A549 (cell line): ENCODE measurements at regions not wholly inside any gene's neighbourhood (a gene's known extent, or its start where the extent isn't known, plus 50 kb on each side); places are given as distances from the start of the nearest gene placed in this dataset.

Source experiments
- ATAC-seq, 2 experiments: fragments of 200-7000 bp in 1 of 2; fragments of >200 bp in 1 of 2; cut with Nextera tagmentation in 1 of 2; cut with Tn5 transposase in 1 of 2; 3 replicates each; pipeline versions ENCODE4 v1.8.0 to v1.9.1; 2018 to 2020; ENCODE audit warnings: mild to moderate bottlenecking in 1 of 2, moderate library complexity in 1 of 2
- CTCF ChIA-PET: fragments of 300-600 bp; sonication (Branson Sonifier 250); formaldehyde crosslinking; extraction: SDS; loops from one replicate; lab custom pipeline; 2021; ENCODE audit warnings: antibody characterized with exemption, inconsistent platforms; lab: Yijun Ruan, JAX
- POLR2A ChIA-PET: fragments of 350-600 bp; formaldehyde crosslinking; extraction: SDS; loops from one replicate; lab custom pipeline; 2021; ENCODE audit warnings: antibody characterized with exemption, inconsistent platforms; lab: Yijun Ruan, JAX
- DNase-seq, 2 experiments: peaks; one replicate each; pipeline versions ENCODE4 v3.0.0 to v3.0.0-alpha.2; 2011 to 2016; ENCODE audit warnings: low read depth in 1 of 2, low spot score in 1 of 2
- FAIRE-seq: peaks from 2 replicates; lab custom pipeline; 2011; peaks lifted over from hg19 to GRCh38; lab: Jason Lieb, UNC
- H3K27ac ChIP-seq, 2 experiments: fragments of >200 bp; sonication (Bioruptor Twin); formaldehyde crosslinking; 3 replicates each; pipeline ENCODE4 v1.5.1; 2016 to 2017
- H3K4me1 ChIP-seq: fragments of >200 bp; sonication (Bioruptor Twin); formaldehyde crosslinking; 3 replicates; pipeline ENCODE4 v1.6.1; 2016
- H3K4me2 ChIP-seq: fragments of >200 bp; sonication (Bioruptor Twin); formaldehyde crosslinking; 3 replicates; pipeline ENCODE4 v1.6.1; 2016
- H3K4me3 ChIP-seq: fragments of >200 bp; sonication (Bioruptor Twin); formaldehyde crosslinking; 3 replicates; pipeline ENCODE4 v1.5.1; 2016
- H3K9me3 ChIP-seq: fragments of >200 bp; sonication (Bioruptor Twin); formaldehyde crosslinking; 3 replicates; pipeline ENCODE4 v1.6.1; 2016
- CBX2 ChIP-seq: fragments of 200-600 bp; sonication (generic); IDR thresholded peaks from 2 replicates; pipeline ENCODE4 v1.6.1; 2016; ENCODE audit warnings: low read depth, mild to moderate bottlenecking, borderline replicate concordance
- CBX8 ChIP-seq: fragments of 200-600 bp; sonication (generic); IDR thresholded peaks from 2 replicates; pipeline ENCODE4 v1.6.1; 2016
- CEBPB ChIP-seq, 2 experiments: fragments of >200 bp in 1 of 2; sonication (Bioruptor Twin) in 1 of 2; formaldehyde crosslinking in 1 of 2; IDR thresholded peaks; 2 replicates each; pipeline ENCODE4 v1.6.1; 2012 to 2016
- CHD2 ChIP-seq: fragments of 150-350 bp; IDR thresholded peaks from 2 replicates; pipeline ENCODE4 v1.6.1; 2014; ENCODE audit warnings: low read length; ENCODE audit not compliant: partially characterized antibody
- ESRRA ChIP-seq: fragments of 150-350 bp; IDR thresholded peaks from 2 replicates; pipeline ENCODE4 v1.6.1; 2014; ENCODE audit warnings: mild to moderate bottlenecking, low read length, borderline replicate concordance
- FOSB ChIP-seq: fragments of 250-450 bp; sonication (Bioruptor Pico); IDR thresholded peaks from 2 replicates; pipeline ENCODE4 v1.5.0; 2020; ENCODE audit warnings: mild to moderate bottlenecking, moderate library complexity
- FOSL2 ChIP-seq, 2 experiments: fragments of 450-650 bp in 1 of 2; fragments of >200 bp in 1 of 2; sonication (Bioruptor Twin) in 1 of 2; formaldehyde crosslinking; IDR thresholded peaks; 2 replicates each; pipeline versions ENCODE4 v1.5.0 to v1.6.1; 2016 to 2020; ENCODE audit warnings: mild to moderate bottlenecking in 1 of 2, moderate library complexity in 1 of 2
- FOXS1 ChIP-seq: fragments of 250-450 bp; sonication (Bioruptor Pico); IDR thresholded peaks from 2 replicates; pipeline ENCODE4 v1.5.0; 2020; ENCODE audit warnings: mild to moderate bottlenecking, moderate library complexity
- GATA3 ChIP-seq: IDR thresholded peaks from 2 replicates; pipeline ENCODE4 v1.6.1; 2012; ENCODE audit warnings: borderline replicate concordance
- HDAC2 ChIP-seq: fragments of 200-600 bp; sonication (generic); IDR thresholded peaks from 2 replicates; pipeline ENCODE4 v1.6.1; 2016
- HOXA7 ChIP-seq: fragments of 250-450 bp; sonication (Bioruptor Pico); IDR thresholded peaks from 2 replicates; pipeline ENCODE4 v1.5.0; 2020; ENCODE audit warnings: mild to moderate bottlenecking, moderate library complexity
- HOXB13 ChIP-seq: fragments of 250-450 bp; sonication (Bioruptor Pico); IDR thresholded peaks from 2 replicates; pipeline ENCODE4 v1.5.0; 2020; ENCODE audit warnings: low read depth, mild to moderate bottlenecking, moderate library complexity
- KDM5A ChIP-seq: fragments of 200-600 bp; sonication (generic); IDR thresholded peaks from 2 replicates; pipeline ENCODE4 v1.6.1; 2016; ENCODE audit warnings: antibody characterized with exemption, mild to moderate bottlenecking
- MYC ChIP-seq: IDR thresholded peaks from 2 replicates; pipeline ENCODE4 v1.6.1; 2012; ENCODE audit warnings: mild to moderate bottlenecking, inconsistent platforms, low read length, improper control_type of control experiment, borderline replicate concordance
- NFE2L2 ChIP-seq: fragments of 150-350 bp; conservative IDR thresholded peaks from 2 replicates; pipeline ENCODE4 v1.6.1; 2014; ENCODE audit warnings: low read length
- NR3C1 ChIP-seq: fragments of >200 bp; sonication (Bioruptor Twin); formaldehyde crosslinking; IDR thresholded peaks from 3 replicates; pipeline ENCODE4 v1.6.1; 2017
- POLR2AphosphoS2 ChIP-seq: conservative IDR thresholded peaks from 2 replicates; pipeline ENCODE4 v1.6.1; 2012; ENCODE audit warnings: low read length, improper control_type of control experiment, inconsistent platforms
- RAD21 ChIP-seq, 2 experiments: fragments of >200 bp in 1 of 2; sonication (Bioruptor Twin) in 1 of 2; formaldehyde crosslinking in 1 of 2; IDR thresholded peaks in 1 of 2; conservative IDR thresholded peaks in 1 of 2; 2 replicates in 1 of 2; 3 replicates in 1 of 2; pipeline ENCODE4 v1.6.1; 2012 to 2018; ENCODE audit warnings: inconsistent platforms in 1 of 2
- ZNF302 ChIP-seq: fragments of 250-450 bp; sonication (Bioruptor Pico); IDR thresholded peaks from 2 replicates; pipeline ENCODE4 v1.9.0; 2021; ENCODE audit warnings: inconsistent platforms, mild to moderate bottlenecking, moderate library complexity
- WGBS: methylation state at CpG from one replicate; pipeline ENCODE4 v1.1.6; 2017; ENCODE audit errors: missing lambda C conversion rate; 5-methylcytosine and 5-hydroxymethylcytosine counted together
- TF ChIP-seq, protein P1 (sequence below): fragments of 250-450 bp; sonication (Bioruptor Pico); IDR thresholded peaks from 2 replicates; pipeline ENCODE4 v1.5.0; 2021; ENCODE audit warnings: mild to moderate bottlenecking, moderate library complexity, borderline replicate concordance
- TF ChIP-seq, protein P2 (sequence below): IDR thresholded peaks from 2 replicates; pipeline ENCODE4 v1.6.1; 2012; ENCODE audit warnings: low read depth, borderline replicate concordance
- TF ChIP-seq, protein P3 (sequence below): IDR thresholded peaks from 2 replicates; pipeline ENCODE4 v1.6.1; 2012
- TF ChIP-seq, protein P4 (sequence below): fragments of 150-350 bp; IDR thresholded peaks from 2 replicates; pipeline ENCODE4 v1.6.1; 2014; ENCODE audit warnings: low read depth, mild to moderate bottlenecking, low read length
- TF ChIP-seq, protein P5 (sequence below): fragments of 250-450 bp; sonication (Bioruptor Pico); IDR thresholded peaks from 2 replicates; pipeline ENCODE4 v1.5.0; 2020; ENCODE audit warnings: low read depth, mild to moderate bottlenecking, moderate library complexity
- TF ChIP-seq, protein P6 (sequence below): IDR thresholded peaks from 2 replicates; pipeline ENCODE4 v1.6.1; 2012
- TF ChIP-seq, protein P7 (sequence below): fragments of >200 bp; sonication (Bioruptor Twin); formaldehyde crosslinking; IDR thresholded peaks from 3 replicates; pipeline ENCODE4 v1.6.1; 2016

DNA sequence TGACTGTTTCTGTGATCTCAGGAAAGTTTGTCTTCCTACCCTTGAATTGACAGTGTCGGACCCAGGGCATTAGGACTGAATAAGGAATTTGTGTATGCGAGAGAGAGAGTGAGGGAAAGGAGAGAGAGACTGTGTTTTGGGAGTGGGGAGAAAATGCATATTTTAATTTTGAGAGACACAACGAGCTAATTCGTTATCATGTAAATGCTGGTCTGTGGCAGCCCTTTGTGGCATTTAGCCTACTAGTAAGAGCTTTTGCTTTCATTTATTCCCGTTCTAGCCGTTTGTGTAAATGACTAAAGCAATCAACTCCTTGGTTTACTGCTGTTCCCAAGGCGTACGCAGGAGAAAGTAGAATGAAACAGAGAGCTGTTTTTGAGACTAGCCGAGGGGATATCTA is 79.8 kb upstream of the MAMDC2 start:
- FAIRE-seq (no peak), ATAC-seq (no peak), DNase-seq (no peak)
- TF ChIP-seq RAD21 (conservative IDR thresholded peaks at IDR 0.05 in 1 of 2, IDR thresholded peaks at IDR 0.05 in 1 of 2) (no peak), POLR2AphosphoS2 (no peak), FOSL2 (IDR thresholded peaks at IDR 0.05) (no peak), FOSL2 (CRISPR knock-in tag; IDR thresholded peaks at IDR 0.05) (no peak), CHD2 (no peak), NFE2L2 (no peak), NR3C1 (no peak), ESRRA (no peak)
- TF ChIP-seq, protein P1, sequence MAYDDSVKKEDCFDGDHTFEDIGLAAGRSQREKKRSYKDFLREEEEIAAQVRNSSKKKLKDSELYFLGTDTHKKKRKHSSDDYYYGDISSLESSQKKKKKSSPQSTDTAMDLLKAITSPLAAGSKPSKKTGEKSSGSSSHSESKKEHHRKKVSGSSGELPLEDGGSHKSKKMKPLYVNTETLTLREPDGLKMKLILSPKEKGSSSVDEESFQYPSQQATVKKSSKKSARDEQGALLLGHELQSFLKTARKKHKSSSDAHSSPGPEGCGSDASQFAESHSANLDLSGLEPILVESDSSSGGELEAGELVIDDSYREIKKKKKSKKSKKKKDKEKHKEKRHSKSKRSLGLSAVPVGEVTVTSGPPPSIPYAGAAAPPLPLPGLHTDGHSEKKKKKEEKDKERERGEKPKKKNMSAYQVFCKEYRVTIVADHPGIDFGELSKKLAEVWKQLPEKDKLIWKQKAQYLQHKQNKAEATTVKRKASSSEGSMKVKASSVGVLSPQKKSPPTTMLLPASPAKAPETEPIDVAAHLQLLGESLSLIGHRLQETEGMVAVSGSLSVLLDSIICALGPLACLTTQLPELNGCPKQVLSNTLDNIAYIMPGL = no peak
- TF ChIP-seq, protein P2, sequence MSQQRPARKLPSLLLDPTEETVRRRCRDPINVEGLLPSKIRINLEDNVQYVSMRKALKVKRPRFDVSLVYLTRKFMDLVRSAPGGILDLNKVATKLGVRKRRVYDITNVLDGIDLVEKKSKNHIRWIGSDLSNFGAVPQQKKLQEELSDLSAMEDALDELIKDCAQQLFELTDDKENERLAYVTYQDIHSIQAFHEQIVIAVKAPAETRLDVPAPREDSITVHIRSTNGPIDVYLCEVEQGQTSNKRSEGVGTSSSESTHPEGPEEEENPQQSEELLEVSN = no peak
- TF ChIP-seq, protein P3, sequence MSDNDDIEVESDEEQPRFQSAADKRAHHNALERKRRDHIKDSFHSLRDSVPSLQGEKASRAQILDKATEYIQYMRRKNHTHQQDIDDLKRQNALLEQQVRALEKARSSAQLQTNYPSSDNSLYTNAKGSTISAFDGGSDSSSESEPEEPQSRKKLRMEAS = no peak
- POLR2A ChIA-PET = no interaction called here
- H3K4me1 ChIP-seq = no peaks in the 10 kb centered on the region
- H3K4me2 ChIP-seq = no peak overlapping the region
- 76% methylated on average over 9 of the region's 9 CpGs for WGBS
- H3K27ac ChIP-seq = no peak overlapping the region
- no peaks in the 10 kb centered on the region for H3K9me3 ChIP-seq
- CTCF ChIA-PET = interaction anchor here (0.7 to 2.3 kb wide), 6 partner anchors 8 to 172 kb away, joined by 3 to 8 read pairs (median 5); no protein-coding TSS in a partner anchor
- H3K4me3 ChIP-seq = no peak overlapping the region

DNA sequence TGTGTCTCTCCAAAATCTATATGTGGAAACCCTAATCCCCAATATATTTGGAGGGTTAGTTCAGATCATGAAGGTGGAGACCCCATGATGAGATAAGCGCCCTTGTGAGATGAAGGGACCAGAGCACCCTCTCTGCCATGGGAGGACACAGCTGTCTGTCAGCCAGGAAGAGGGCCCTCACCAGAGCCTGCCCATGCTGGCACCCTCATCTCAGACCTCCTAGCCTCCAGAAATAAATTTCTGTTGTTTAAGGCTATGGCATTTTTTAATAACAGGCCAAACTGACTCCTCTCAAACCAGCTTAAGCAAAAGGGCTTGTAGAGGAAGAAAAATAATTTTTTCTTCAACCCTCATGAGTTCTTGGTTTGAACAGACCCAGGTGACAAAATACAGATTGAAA is 79.2 kb upstream of the MAMDC2 start:
- 79% methylated on average over 1 of the region's 1 CpG for WGBS
- H3K9me3 ChIP-seq = no peaks in the 10 kb centered on the region
- no peaks in the 10 kb centered on the region for H3K4me1 ChIP-seq
- no peak for FAIRE-seq
- POLR2A ChIA-PET = no interaction called here
- CTCF ChIA-PET = interaction anchor here (0.7 to 2.3 kb wide), 8 partner anchors 7 to 266 kb away, joined by 3 to 8 read pairs (median 4); no protein-coding TSS in a partner anchor
- no peak overlapping the region for H3K4me3 ChIP-seq
- no peak for DNase-seq
- no peak overlapping the region for H3K4me2 ChIP-seq
- H3K27ac ChIP-seq = no peak overlapping the region
- TF ChIP-seq ZNF302 (CRISPR knock-in tag) = no peak
- no peak for TF ChIP-seq CEBPB (IDR thresholded peaks at IDR 0.05)
- no peak for TF ChIP-seq GATA3
- TF ChIP-seq, protein P3 = no peak
- TF ChIP-seq, protein P4, sequence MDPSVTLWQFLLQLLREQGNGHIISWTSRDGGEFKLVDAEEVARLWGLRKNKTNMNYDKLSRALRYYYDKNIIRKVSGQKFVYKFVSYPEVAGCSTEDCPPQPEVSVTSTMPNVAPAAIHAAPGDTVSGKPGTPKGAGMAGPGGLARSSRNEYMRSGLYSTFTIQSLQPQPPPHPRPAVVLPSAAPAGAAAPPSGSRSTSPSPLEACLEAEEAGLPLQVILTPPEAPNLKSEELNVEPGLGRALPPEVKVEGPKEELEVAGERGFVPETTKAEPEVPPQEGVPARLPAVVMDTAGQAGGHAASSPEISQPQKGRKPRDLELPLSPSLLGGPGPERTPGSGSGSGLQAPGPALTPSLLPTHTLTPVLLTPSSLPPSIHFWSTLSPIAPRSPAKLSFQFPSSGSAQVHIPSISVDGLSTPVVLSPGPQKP = no peak
- TF ChIP-seq FOSB (CRISPR knock-in tag) = no peak
- no peak for TF ChIP-seq KDM5A
- no peak for TF ChIP-seq HOXB13 (CRISPR knock-in tag)
- TF ChIP-seq CBX8 = no peak
- no peak for TF ChIP-seq FOXS1 (CRISPR knock-in tag)
- no peak for TF ChIP-seq HOXA7 (CRISPR knock-in tag)
- TF ChIP-seq MYC = no peak
- TF ChIP-seq CBX2 = no peak
- TF ChIP-seq, protein P5, sequence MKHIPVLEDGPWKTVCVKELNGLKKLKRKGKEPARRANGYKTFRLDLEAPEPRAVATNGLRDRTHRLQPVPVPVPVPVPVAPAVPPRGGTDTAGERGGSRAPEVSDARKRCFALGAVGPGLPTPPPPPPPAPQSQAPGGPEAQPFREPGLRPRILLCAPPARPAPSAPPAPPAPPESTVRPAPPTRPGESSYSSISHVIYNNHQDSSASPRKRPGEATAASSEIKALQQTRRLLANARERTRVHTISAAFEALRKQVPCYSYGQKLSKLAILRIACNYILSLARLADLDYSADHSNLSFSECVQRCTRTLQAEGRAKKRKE (CRISPR knock-in tag) = no peak
- TF ChIP-seq NFE2L2 = no peak
- TF ChIP-seq, protein P6, sequence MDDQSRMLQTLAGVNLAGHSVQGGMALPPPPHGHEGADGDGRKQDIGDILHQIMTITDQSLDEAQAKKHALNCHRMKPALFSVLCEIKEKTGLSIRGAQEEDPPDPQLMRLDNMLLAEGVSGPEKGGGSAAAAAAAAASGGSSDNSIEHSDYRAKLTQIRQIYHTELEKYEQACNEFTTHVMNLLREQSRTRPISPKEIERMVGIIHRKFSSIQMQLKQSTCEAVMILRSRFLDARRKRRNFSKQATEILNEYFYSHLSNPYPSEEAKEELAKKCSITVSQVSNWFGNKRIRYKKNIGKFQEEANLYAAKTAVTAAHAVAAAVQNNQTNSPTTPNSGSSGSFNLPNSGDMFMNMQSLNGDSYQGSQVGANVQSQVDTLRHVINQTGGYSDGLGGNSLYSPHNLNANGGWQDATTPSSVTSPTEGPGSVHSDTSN = no peak
- TF ChIP-seq, protein P7, sequence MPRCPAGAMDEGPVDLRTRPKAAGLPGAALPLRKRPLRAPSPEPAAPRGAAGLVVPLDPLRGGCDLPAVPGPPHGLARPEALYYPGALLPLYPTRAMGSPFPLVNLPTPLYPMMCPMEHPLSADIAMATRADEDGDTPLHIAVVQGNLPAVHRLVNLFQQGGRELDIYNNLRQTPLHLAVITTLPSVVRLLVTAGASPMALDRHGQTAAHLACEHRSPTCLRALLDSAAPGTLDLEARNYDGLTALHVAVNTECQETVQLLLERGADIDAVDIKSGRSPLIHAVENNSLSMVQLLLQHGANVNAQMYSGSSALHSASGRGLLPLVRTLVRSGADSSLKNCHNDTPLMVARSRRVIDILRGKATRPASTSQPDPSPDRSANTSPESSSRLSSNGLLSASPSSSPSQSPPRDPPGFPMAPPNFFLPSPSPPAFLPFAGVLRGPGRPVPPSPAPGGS = no peak
- TF ChIP-seq HDAC2 = no peak
- no peak for ATAC-seq
